PC-9 (cell line): ENCODE measurements at regions not wholly inside any gene's neighbourhood (a gene's known extent, or its start where the extent isn't known, plus 50 kb on each side); places are given as distances from the start of the nearest gene placed in this dataset.

Experiments used
- BruUV-seq: library from RNA; stranded (reverse); fragments of 400-500 nt; replicated peaks from 2 replicates; lab custom pipeline; 2021; lab: Mats Ljungman, UMichigan
- CTCF ChIA-PET: fragments of 300-600 bp; sonication (Branson Sonifier 250); formaldehyde crosslinking; loops from one replicate; lab custom pipeline; 2022; ENCODE audit warnings: antibody characterized with exemption; lab: Charles Lee
- POLR2A ChIA-PET: fragments of 300-600 bp; sonication (Branson Sonifier 250); formaldehyde crosslinking; loops from one replicate; lab custom pipeline; 2022; ENCODE audit warnings: antibody characterized with exemption; ENCODE audit not compliant: unreplicated experiment; lab: Charles Lee
- DNase-seq, 2 experiments: peaks; one replicate each; pipeline versions ENCODE4 v3.0.0 to v3.0.0-alpha.2; 2015 to 2022; ENCODE audit warnings: mixed read lengths in 1 of 2
- H2AFZ ChIP-seq: fragments of 200-600 bp; sonication (generic); 2 replicates; pipeline ENCODE4 v1.8.1; 2017; ENCODE audit warnings: antibody characterized with exemption
- H3F3A ChIP-seq: fragments of 200-600 bp; sonication (generic); 2 replicates; pipeline ENCODE4 v1.8.1; 2017; ENCODE audit warnings: antibody characterized with exemption, mild to moderate bottlenecking, low read depth; ENCODE audit not compliant: insufficient read depth
- H3K27ac ChIP-seq: fragments of 200-600 bp; sonication (generic); 2 replicates; pipeline ENCODE4 v1.6.1; 2016; ENCODE audit warnings: mixed run types
- H3K27me3 ChIP-seq: fragments of 200-600 bp; sonication (generic); 2 replicates; pipeline ENCODE4 v1.6.1; 2016; ENCODE audit warnings: low read depth, mixed run types; ENCODE audit not compliant: insufficient read depth
- H3K36me3 ChIP-seq: fragments of 200-600 bp; sonication (generic); 2 replicates; pipeline ENCODE4 v1.6.1; 2016; ENCODE audit warnings: low read depth, mixed run types
- H3K4me1 ChIP-seq: fragments of 200-600 bp; sonication (generic); replicated peaks from 2 replicates; pipeline ENCODE4 v1.6.1; 2016; ENCODE audit warnings: mixed run types; ENCODE audit not compliant: insufficient read depth
- H3K4me2 ChIP-seq: fragments of 200-600 bp; sonication (generic); 2 replicates; pipeline ENCODE4 v1.6.1; 2017; ENCODE audit warnings: mixed run types
- H3K4me3 ChIP-seq: fragments of 200-600 bp; sonication (generic); 2 replicates; pipeline ENCODE4 v1.6.1; 2016; ENCODE audit warnings: mixed run types
- H3K79me2 ChIP-seq: fragments of 200-600 bp; sonication (generic); 2 replicates; pipeline ENCODE4 v1.6.1; 2017; ENCODE audit warnings: low read depth, mixed run types
- H3K9me2 ChIP-seq: fragments of 200-600 bp; sonication (generic); 2 replicates; pipeline ENCODE4 v1.8.1; 2017; ENCODE audit warnings: mild to moderate bottlenecking; ENCODE audit not compliant: insufficient read depth
- H3K9me3 ChIP-seq: fragments of 200-600 bp; sonication (generic); 2 replicates; pipeline ENCODE4 v1.8.1; 2016; ENCODE audit warnings: low read depth; ENCODE audit not compliant: insufficient read depth
- H4K20me1 ChIP-seq: fragments of 200-600 bp; sonication (generic); 2 replicates; pipeline ENCODE4 v1.8.1; 2017; ENCODE audit not compliant: insufficient read depth
- CTCF ChIP-seq: fragments of 200-600 bp; sonication (generic); conservative IDR thresholded peaks from 2 replicates; pipeline ENCODE4 v1.6.1; 2017; ENCODE audit warnings: mixed run types, antibody characterized with exemption, mild to moderate bottlenecking, moderate library complexity
- EZH2 ChIP-seq: fragments of 200-600 bp; sonication (generic); IDR thresholded peaks from 2 replicates; pipeline ENCODE4 v1.8.0; 2017; ENCODE audit warnings: antibody characterized with exemption, low read depth
- intact Hi-C: fragments of 100-400 bp; cut with micrococcal nuclease; formaldehyde crosslinking; loops from one replicate; pipeline ENCODE4 v1.10.0; 2022; ENCODE audit not compliant: unreplicated experiment

DNA sequence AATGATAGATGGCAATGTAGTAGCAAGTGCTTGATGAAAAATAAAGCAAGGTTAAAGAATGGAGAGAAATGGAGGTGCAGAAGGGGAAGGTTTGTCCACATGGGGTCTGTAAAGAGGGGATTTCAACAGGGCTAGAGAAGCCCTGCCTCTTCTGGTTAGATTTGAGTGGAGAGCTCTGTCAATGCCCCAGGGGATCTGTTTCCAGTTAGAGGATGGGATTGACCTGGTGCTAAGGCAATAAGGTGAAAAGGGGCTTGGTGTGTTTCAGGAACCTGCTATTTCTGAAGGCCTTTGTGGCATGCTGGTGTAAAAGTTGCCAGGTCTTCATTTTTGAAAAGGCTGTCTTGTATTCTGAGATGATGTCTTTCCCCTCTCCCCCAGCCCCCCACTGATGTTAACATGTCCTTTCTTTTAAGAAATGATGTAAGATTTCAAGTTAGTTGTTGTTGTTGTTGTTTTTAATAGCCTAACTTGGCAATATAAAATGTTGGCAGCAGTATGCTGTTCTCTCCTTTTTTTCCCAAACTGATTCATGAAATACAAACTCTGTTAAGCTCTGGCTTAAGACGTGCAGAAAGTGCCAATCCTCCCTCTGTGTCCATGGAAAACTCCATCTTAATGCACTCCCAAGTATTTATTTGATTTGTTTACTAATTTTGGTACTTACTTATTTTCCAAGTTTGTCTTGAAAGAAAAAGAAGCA is 370.3 kb upstream of the ADGRL2 start:
- H3K4me3 ChIP-seq, result no peak overlapping the region
- no peak overlapping the region for H3K27ac ChIP-seq
- no peaks in the 10 kb centered on the region for H3F3A ChIP-seq
- no peaks in the 10 kb centered on the region for H3K79me2 ChIP-seq
- ChIA-PET CTCF (no interaction called here), POLR2A (no interaction called here)
- H2AFZ ChIP-seq, result no peak overlapping the region
- H3K4me2 ChIP-seq, result no peak overlapping the region
- no TSS peak for BruUV-seq
- DNase-seq, result no peak
- no peaks in the 10 kb centered on the region for H3K9me2 ChIP-seq
- intact Hi-C loops, result no loop called here
- H3K36me3 ChIP-seq, result no peaks in the 10 kb centered on the region
- H4K20me1 ChIP-seq, result no peaks in the 10 kb centered on the region
- no peaks in the 10 kb centered on the region for H3K27me3 ChIP-seq
- H3K4me1 ChIP-seq, result no peaks in the 10 kb centered on the region
- TF ChIP-seq EZH2 (no peak), CTCF (no peak)
- no peaks in the 10 kb centered on the region for H3K9me3 ChIP-seq

GRCh38 chr1:81428998-81429397 is 371.7 kb upstream of the ADGRL2 start:
- no TSS peak for BruUV-seq
- Histone ChIP-seq H3K4me2 (no peak overlapping the region), H3K27me3 (no peaks in the 10 kb centered on the region), H3F3A (no peaks in the 10 kb centered on the region), H3K4me1 (no peaks in the 10 kb centered on the region), H3K4me3 (no peak overlapping the region), H4K20me1 (no peaks in the 10 kb centered on the region), H3K9me2 (no peaks in the 10 kb centered on the region), H3K9me3 (no peaks in the 10 kb centered on the region), H2AFZ (no peak overlapping the region), H3K79me2 (no peaks in the 10 kb centered on the region), H3K36me3 (no peaks in the 10 kb centered on the region), H3K27ac (no peak overlapping the region)
- ChIA-PET CTCF (no interaction called here), POLR2A (no interaction called here)
- TF ChIP-seq EZH2 (no peak), CTCF (no peak)
- intact Hi-C loops, result no loop called here
- no peak for DNase-seq

DNA sequence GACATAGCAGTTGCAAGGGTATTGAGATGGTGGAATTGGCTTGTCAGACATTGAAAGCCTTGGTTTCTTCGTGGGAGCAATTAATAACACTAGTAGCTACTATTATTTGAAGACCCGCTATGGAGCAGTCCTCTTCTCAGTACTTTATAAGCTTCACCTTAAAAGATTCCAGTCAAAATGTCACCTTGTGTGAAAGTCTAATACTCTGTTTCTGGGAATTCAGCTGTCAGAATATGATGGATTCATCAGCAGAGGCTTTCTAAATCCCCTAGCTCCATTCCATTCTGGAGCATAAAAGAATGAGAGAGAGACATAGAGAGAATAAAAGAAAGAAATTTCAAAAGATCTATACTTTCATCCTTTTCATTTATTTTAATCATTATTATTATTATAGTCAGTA is 375.9 kb upstream of the ADGRL2 start:
- H3F3A ChIP-seq, result no peaks in the 10 kb centered on the region
- ChIA-PET POLR2A (no interaction called here), CTCF (no interaction called here)
- BruUV-seq, result no TSS peak
- intact Hi-C loops, result no loop called here
- no peaks in the 10 kb centered on the region for H4K20me1 ChIP-seq
- no peaks in the 10 kb centered on the region for H3K9me2 ChIP-seq
- H3K4me3 ChIP-seq, result no peak overlapping the region
- H3K27me3 ChIP-seq, result no peaks in the 10 kb centered on the region
- TF ChIP-seq EZH2, result no peak
- no peak for TF ChIP-seq CTCF
- no peak overlapping the region for H2AFZ ChIP-seq
- H3K4me2 ChIP-seq, result no peak overlapping the region
- no peaks in the 10 kb centered on the region for H3K36me3 ChIP-seq
- no peaks in the 10 kb centered on the region for H3K9me3 ChIP-seq
- no peak overlapping the region for H3K27ac ChIP-seq
- no peak for DNase-seq
- no peaks in the 10 kb centered on the region for H3K4me1 ChIP-seq
- no peaks in the 10 kb centered on the region for H3K79me2 ChIP-seq
